HEK293 (cell line): ENCODE measurements at regions not wholly inside any gene's neighbourhood (a gene's known extent, or its start where the extent isn't known, plus 50 kb on each side); places are given as distances from the start of the nearest gene placed in this dataset.

Source experiments
- AEBP2 ChIP-seq: fragments of 450-650 bp; formaldehyde crosslinking; IDR thresholded peaks from 2 replicates; pipeline ENCODE4 v1.5.1; 2016; ENCODE audit warnings: missing biosample characterization, missing genetic modification characterization, borderline replicate concordance
- ATF2 ChIP-seq: fragments of 450-650 bp; formaldehyde crosslinking; IDR thresholded peaks from 2 replicates; pipeline ENCODE4 v1.5.1; 2016; ENCODE audit warnings: missing biosample characterization, missing genetic modification characterization, low read depth
- BCL11B ChIP-seq: fragments of 450-650 bp; formaldehyde crosslinking; IDR thresholded peaks from 2 replicates; pipeline ENCODE4 v1.5.1; 2016; ENCODE audit warnings: low read depth, missing biosample characterization, missing genetic modification characterization
- CTCF ChIP-seq: fragments of 450-650 bp; formaldehyde crosslinking; IDR thresholded peaks from 2 replicates; pipeline ENCODE4 v1.5.1; 2016; ENCODE audit warnings: missing biosample characterization, missing genetic modification characterization
- FEZF1 ChIP-seq: fragments of 450-650 bp; formaldehyde crosslinking; IDR thresholded peaks from 2 replicates; pipeline ENCODE4 v1.5.1; 2016; ENCODE audit warnings: missing biosample characterization, missing genetic modification characterization
- GLIS2 ChIP-seq: fragments of 450-650 bp; formaldehyde crosslinking; IDR thresholded peaks from 2 replicates; pipeline ENCODE4 v1.5.1; 2016; ENCODE audit warnings: missing biosample characterization, missing genetic modification characterization
- OSR2 ChIP-seq: fragments of 450-650 bp; formaldehyde crosslinking; IDR thresholded peaks from 2 replicates; pipeline ENCODE4 v1.5.1; 2016; ENCODE audit warnings: missing biosample characterization, missing genetic modification characterization
- SETDB1 ChIP-seq: IDR thresholded peaks from one replicate; pipeline ENCODE4 v1.6.1; 2017; ENCODE audit warnings: mild to moderate bottlenecking, low read length, moderate library complexity, mixed read lengths; ENCODE audit not compliant: insufficient read length
- SP2 ChIP-seq: fragments of 450-650 bp; formaldehyde crosslinking; IDR thresholded peaks from 2 replicates; pipeline ENCODE4 v1.5.1; 2016; ENCODE audit warnings: missing biosample characterization, missing genetic modification characterization
- TRIM28 ChIP-seq: IDR thresholded peaks from 2 replicates; pipeline ENCODE4 v1.6.1; 2011; ENCODE audit warnings: low read length, control low read depth, borderline replicate concordance
- ZBTB1 ChIP-seq: fragments of 450-650 bp; formaldehyde crosslinking; IDR thresholded peaks from 2 replicates; pipeline ENCODE4 v1.5.1; 2016; ENCODE audit warnings: missing biosample characterization, missing genetic modification characterization
- ZBTB7A ChIP-seq: fragments of 450-650 bp; formaldehyde crosslinking; IDR thresholded peaks from 2 replicates; pipeline ENCODE4 v1.5.1; 2016; ENCODE audit warnings: low read depth, missing biosample characterization, missing genetic modification characterization
- ZFP41 ChIP-seq: fragments of 450-650 bp; formaldehyde crosslinking; IDR thresholded peaks from 2 replicates; pipeline ENCODE4 v1.5.1; 2016; ENCODE audit warnings: missing biosample characterization, missing genetic modification characterization, borderline replicate concordance
- ZNF114 ChIP-seq: fragments of 450-650 bp; formaldehyde crosslinking; IDR thresholded peaks from 2 replicates; pipeline ENCODE4 v1.5.0; 2017; ENCODE audit warnings: missing biosample characterization, missing genetic modification characterization
- ZNF174 ChIP-seq: fragments of 450-650 bp; formaldehyde crosslinking; IDR thresholded peaks from 2 replicates; pipeline ENCODE4 v1.5.0; 2017; ENCODE audit warnings: missing biosample characterization, mild to moderate bottlenecking, missing genetic modification characterization
- ZNF23 ChIP-seq: fragments of 450-650 bp; formaldehyde crosslinking; IDR thresholded peaks from 2 replicates; pipeline ENCODE4 v1.5.1; 2016; ENCODE audit warnings: missing biosample characterization, missing genetic modification characterization, borderline replicate concordance
- ZNF24 ChIP-seq: fragments of 450-650 bp; formaldehyde crosslinking; IDR thresholded peaks from 2 replicates; pipeline ENCODE4 v1.5.1; 2016; ENCODE audit warnings: missing biosample characterization, missing genetic modification characterization
- ZNF302 ChIP-seq: fragments of 450-650 bp; formaldehyde crosslinking; IDR thresholded peaks from 2 replicates; pipeline ENCODE4 v1.5.1; 2016; ENCODE audit warnings: missing biosample characterization, missing genetic modification characterization, low read depth
- ZNF324 ChIP-seq: fragments of 450-650 bp; formaldehyde crosslinking; IDR thresholded peaks from 2 replicates; pipeline ENCODE4 v1.5.1; 2016; ENCODE audit warnings: missing biosample characterization, missing genetic modification characterization
- ZNF423 ChIP-seq: fragments of 450-650 bp; formaldehyde crosslinking; IDR thresholded peaks from 2 replicates; pipeline ENCODE4 v1.5.1; 2016; ENCODE audit warnings: missing biosample characterization, missing genetic modification characterization
- ZNF433 ChIP-seq: fragments of 450-650 bp; formaldehyde crosslinking; IDR thresholded peaks from 2 replicates; pipeline ENCODE4 v1.5.1; 2016; ENCODE audit warnings: missing biosample characterization, missing genetic modification characterization, low read depth
- ZNF488 ChIP-seq: fragments of 450-650 bp; formaldehyde crosslinking; IDR thresholded peaks from 2 replicates; pipeline ENCODE4 v1.5.1; 2016; ENCODE audit warnings: missing biosample characterization, missing genetic modification characterization
- ZNF555 ChIP-seq: fragments of 450-650 bp; formaldehyde crosslinking; conservative IDR thresholded peaks from 2 replicates; pipeline ENCODE4 v1.5.1; 2017; ENCODE audit warnings: missing biosample characterization, mild to moderate bottlenecking, missing genetic modification characterization, inconsistent platforms
- ZNF585B ChIP-seq: fragments of 450-650 bp; formaldehyde crosslinking; IDR thresholded peaks from 2 replicates; pipeline ENCODE4 v1.5.1; 2016; ENCODE audit warnings: missing biosample characterization, missing genetic modification characterization
- ZNF624 ChIP-seq: fragments of 450-650 bp; formaldehyde crosslinking; IDR thresholded peaks from 2 replicates; pipeline ENCODE4 v1.5.1; 2017; ENCODE audit warnings: missing biosample characterization, missing genetic modification characterization
- ZNF629 ChIP-seq: fragments of 450-650 bp; formaldehyde crosslinking; IDR thresholded peaks from 2 replicates; pipeline ENCODE4 v1.5.1; 2017; ENCODE audit warnings: missing biosample characterization, missing genetic modification characterization
- ZNF658 ChIP-seq: fragments of 450-650 bp; formaldehyde crosslinking; IDR thresholded peaks from 2 replicates; pipeline ENCODE4; 2016; ENCODE audit warnings: missing biosample characterization, missing genetic modification characterization
- ZNF704 ChIP-seq: fragments of 450-650 bp; formaldehyde crosslinking; IDR thresholded peaks from 2 replicates; pipeline ENCODE4 v1.5.1; 2016; ENCODE audit warnings: missing biosample characterization, missing genetic modification characterization
- ZNF707 ChIP-seq: fragments of 450-650 bp; formaldehyde crosslinking; IDR thresholded peaks from 2 replicates; pipeline ENCODE4 v1.5.1; 2016; ENCODE audit warnings: missing biosample characterization, missing genetic modification characterization
- ZNF768 ChIP-seq: fragments of 450-650 bp; formaldehyde crosslinking; IDR thresholded peaks from 2 replicates; pipeline ENCODE4 v1.5.1; 2018; ENCODE audit warnings: missing biosample characterization, mild to moderate bottlenecking, missing genetic modification characterization
- ZNF777 ChIP-seq: fragments of 450-650 bp; formaldehyde crosslinking; IDR thresholded peaks from 2 replicates; pipeline ENCODE4 v1.5.1; 2017; ENCODE audit warnings: missing biosample characterization, missing genetic modification characterization, borderline replicate concordance
- ZNF830 ChIP-seq: fragments of 450-650 bp; IDR thresholded peaks from 2 replicates; pipeline ENCODE4 v1.5.0; 2018; ENCODE audit warnings: missing biosample characterization, missing genetic modification characterization, low read depth, mild to moderate bottlenecking, moderate library complexity
- ZNF837 ChIP-seq: fragments of 450-650 bp; formaldehyde crosslinking; IDR thresholded peaks from 2 replicates; pipeline ENCODE4 v1.5.1; 2016; ENCODE audit warnings: missing biosample characterization, missing genetic modification characterization

GRCh38 chrX:115949900-115950822 is 220.4 kb upstream of the AGTR2 start (continued):
- TF ChIP-seq CTCF (tag by site-specific recombination) (peak; percentile 99), ZNF629 (tag by site-specific recombination) (peak; percentile 65; the same call in 1 of the 2 replicates), ZNF704 (tag by site-specific recombination) (no peak), ZBTB7A (tag by site-specific recombination) (no peak), ZNF24 (tag by site-specific recombination) (no peak), BCL11B (tag by site-specific recombination) (no peak), ZBTB1 (tag by site-specific recombination) (peak; percentile 60; the same call in 1 of the 2 replicates), ZNF768 (tag by site-specific recombination) (no peak), ZNF624 (no peak), ZNF837 (no peak), ZNF555 (tag by site-specific recombination) (no peak), ZNF302 (no peak), FEZF1 (tag by site-specific recombination) (peak; percentile 38), ZNF423 (tag by site-specific recombination) (no peak), ZNF707 (tag by site-specific recombination) (no peak), ZNF777 (no peak), ZNF585B (no peak), ZNF830 (tag by site-specific recombination) (no peak), ZNF488 (tag by site-specific recombination) (no peak), SETDB1 (no peak), OSR2 (no peak), ZNF174 (no peak), ZNF114 (no peak), ZFP41 (tag by site-specific recombination) (no peak), TRIM28 (no peak), GLIS2 (tag by site-specific recombination) (0 out of 2 replicates have a peak, but pooled peaks have one; percentile 25), ZNF324 (tag by site-specific recombination) (peak; percentile 84; the same call in 1 of the 2 replicates), ZNF433 (tag by site-specific recombination) (peak; percentile 22; the same call in 1 of the 2 replicates), ATF2 (no peak), ZNF23 (tag by site-specific recombination) (no peak), AEBP2 (no peak), SP2 (tag by site-specific recombination) (peak; percentile 14; the same call in 1 of the 2 replicates), ZNF658 (tag by site-specific recombination) (no peak)
